Liver (tissue), 8 donors: ENCODE measurements at regions not wholly inside any gene's neighbourhood (a gene's known extent, or its start where the extent isn't known, plus 50 kb on each side); places are given as distances from the start of the nearest gene placed in this dataset.

Experiments
- DNase-seq: peaks from one replicate; pipeline ENCODE4 v3.0.0-alpha.2; 2017; ENCODE audit warnings: low spot score
- H3K27ac ChIP-seq, 2 donors: one replicate each; pipeline ENCODE4 v1.7.0; 2013; ENCODE audit warnings: inconsistent platforms in 2 of 2, low read length in 2 of 2, control low read depth in 1 of 2, low read depth in 1 of 2, mild to moderate bottlenecking in 1 of 2
- H3K27me3 ChIP-seq, 4 donors: one replicate each; pipeline versions ENCODE4 v1.6.1 to v1.7.0; 2013; ENCODE audit warnings: low read length in 3 of 4, inconsistent platforms in 1 of 4, mild to moderate bottlenecking in 1 of 4, moderate library complexity in 1 of 4; ENCODE audit not compliant: control insufficient read depth in 4 of 4, insufficient read depth in 4 of 4
- H3K36me3 ChIP-seq, 4 donors: one replicate each; pipeline versions ENCODE4 v1.6.1 to v1.7.0; 2013; ENCODE audit warnings: low read length in 3 of 4, mild to moderate bottlenecking in 3 of 4, low read depth in 1 of 4, moderate library complexity in 1 of 4; ENCODE audit not compliant: control insufficient read depth in 4 of 4, insufficient read depth in 3 of 4
- H3K4me1 ChIP-seq, 4 donors: one replicate each; pipeline versions ENCODE4 v1.6.1 to v1.7.0; 2013; ENCODE audit warnings: low read length in 3 of 4, mild to moderate bottlenecking in 3 of 4, moderate library complexity in 1 of 4; ENCODE audit not compliant: control insufficient read depth in 4 of 4, insufficient read depth in 4 of 4
- H3K4me3 ChIP-seq, 3 donors: one replicate each; pipeline versions ENCODE4 v1.6.1 to v1.7.0; 2013; ENCODE audit warnings: low read length in 3 of 3, control low read depth in 1 of 3, low read depth in 1 of 3, mild to moderate bottlenecking in 1 of 3
- H3K9ac ChIP-seq, 2 donors: one replicate each; pipeline ENCODE4 v1.7.0; 2013; ENCODE audit warnings: low read length in 2 of 2, mild to moderate bottlenecking in 2 of 2, moderate library complexity in 2 of 2, control low read depth in 1 of 2, low read depth in 1 of 2
- H3K9me3 ChIP-seq, 4 donors: one replicate each; pipeline versions ENCODE4 v1.6.1 to v1.7.0; 2013; ENCODE audit warnings: low read length in 3 of 4; ENCODE audit not compliant: control insufficient read depth in 4 of 4
- EGR1 ChIP-seq, 2 donors: IDR thresholded peaks; 2 replicates each; pipeline ENCODE4 v1.6.1; 2016 to 2018; ENCODE audit warnings: antibody characterized with exemption in 2 of 2, low read depth in 2 of 2
- FOXA1 ChIP-seq: IDR thresholded peaks from 2 replicates; pipeline ENCODE4 v1.6.1; 2016; ENCODE audit warnings: antibody characterized with exemption
- FOXA2 ChIP-seq: IDR thresholded peaks from 2 replicates; pipeline ENCODE4 v1.6.1; 2016; ENCODE audit warnings: antibody characterized with exemption
- GABPA ChIP-seq, 2 donors: IDR thresholded peaks in 1 of 2; conservative IDR thresholded peaks in 1 of 2; 2 replicates each; pipeline ENCODE4 v1.6.1; 2016; ENCODE audit warnings: antibody characterized with exemption in 2 of 2, mild to moderate bottlenecking in 1 of 2, moderate library complexity in 1 of 2
- HNF4A ChIP-seq, 2 donors: conservative IDR thresholded peaks; 2 replicates each; pipeline ENCODE4 v1.6.1; 2016; ENCODE audit warnings: antibody characterized with exemption in 2 of 2, mild to moderate bottlenecking in 2 of 2
- HNF4G ChIP-seq: IDR thresholded peaks from 2 replicates; pipeline ENCODE4 v1.6.1; 2016; ENCODE audit warnings: antibody characterized with exemption
- JUND ChIP-seq, 2 donors: IDR thresholded peaks; 2 replicates each; pipeline ENCODE4 v1.6.1; 2016; ENCODE audit warnings: antibody characterized with exemption in 2 of 2
- NR2F2 ChIP-seq: IDR thresholded peaks from 2 replicates; pipeline ENCODE4 v1.6.1; 2016; ENCODE audit warnings: antibody characterized with exemption
- RAD21 ChIP-seq, 2 donors: IDR thresholded peaks; 2 replicates each; pipeline ENCODE4 v1.6.1; 2016; ENCODE audit warnings: antibody characterized with exemption in 2 of 2, mild to moderate bottlenecking in 2 of 2
- RXRA ChIP-seq, 2 donors: IDR thresholded peaks; 2 replicates each; pipeline ENCODE4 v1.6.1; 2017 to 2018; ENCODE audit warnings: antibody characterized with exemption in 2 of 2, mild to moderate bottlenecking in 1 of 2
- SP1 ChIP-seq: IDR thresholded peaks from 2 replicates; pipeline ENCODE4 v1.6.1; 2018; ENCODE audit warnings: antibody characterized with exemption, mild to moderate bottlenecking
- TAF1 ChIP-seq: conservative IDR thresholded peaks from 2 replicates; pipeline ENCODE4 v1.6.1; 2016; ENCODE audit warnings: antibody characterized with exemption, mild to moderate bottlenecking
- YY1 ChIP-seq: IDR thresholded peaks from 2 replicates; pipeline ENCODE4 v1.6.1; 2016; ENCODE audit warnings: antibody characterized with exemption, mild to moderate bottlenecking
- WGBS: extraction: QIAGEN DNeasy Blood & Tissue Kit; methylation state at CpG from one replicate; pipeline ENCODE4 v1.1.7; 2013; 5-methylcytosine and 5-hydroxymethylcytosine counted together
- TF ChIP-seq, protein P1 (sequence below): IDR thresholded peaks from 2 replicates; pipeline ENCODE4 v1.6.1; 2016; ENCODE audit warnings: antibody characterized with exemption
- TF ChIP-seq, protein P2 (sequence below): fragments of 150-350 bp; IDR thresholded peaks from 2 replicates; pipeline ENCODE4 v1.5.1; 2017; ENCODE audit warnings: improper control_type of control experiment, low read depth, low read length; ENCODE audit not compliant: missing input control
- TF ChIP-seq, protein P3 (sequence below): IDR thresholded peaks from 2 replicates; pipeline ENCODE4 v1.6.1; 2016; ENCODE audit warnings: antibody characterized with exemption
- TF ChIP-seq, protein P4 (sequence below): IDR thresholded peaks from 2 replicates; pipeline ENCODE4 v1.6.1; 2016; ENCODE audit warnings: antibody characterized with exemption
- TF ChIP-seq, protein P5 (sequence below): IDR thresholded peaks from 2 replicates; pipeline ENCODE4 v1.6.1; 2016; ENCODE audit warnings: antibody characterized with exemption, mild to moderate bottlenecking
- donor health status: healthy.
- donor health status: healthy.
- donor health status: healthy.
- donor health status: healthy.
- donor health status: healthy.

DNA sequence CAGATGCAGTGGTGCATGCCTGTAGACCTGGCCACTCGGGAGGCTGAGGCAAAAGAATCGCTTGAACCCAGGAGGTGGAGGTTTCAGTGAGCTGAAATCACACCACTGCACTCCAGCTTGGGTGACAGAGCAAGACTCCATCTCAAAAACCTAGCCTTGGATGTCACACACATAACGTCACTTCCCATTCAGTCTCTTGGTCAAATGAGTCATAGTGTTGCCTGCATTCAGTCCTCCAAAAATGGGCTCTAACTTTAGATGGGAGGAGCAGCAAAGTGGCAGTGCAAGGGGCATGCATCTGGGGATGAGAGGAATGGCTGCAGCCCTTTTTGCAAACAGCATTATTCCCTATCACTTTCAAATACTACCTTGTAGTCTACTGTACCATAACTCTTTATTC lies 62.9 kb upstream of the AGBL1 start:
- no peaks in the 10 kb centered on the region for H3K27me3 ChIP-seq
- DNase-seq: no peak
- WGBS: 87% methylated on average over 3 of the region's 3 CpGs
- H3K4me3 ChIP-seq: no peak overlapping the region
- no peaks in the 10 kb centered on the region for H3K9me3 ChIP-seq
- peaks cover 0 to 11% (median 4%) of the 10 kb centered on the region in 4 donors for H3K4me1 ChIP-seq
- TF ChIP-seq RXRA (IDR thresholded peaks at IDR 0.05): no peak
- no peak for TF ChIP-seq NR2F2
- TF ChIP-seq HNF4A (conservative IDR thresholded peaks at IDR 0.05): no peak
- TF ChIP-seq EGR1 (IDR thresholded peaks at IDR 0.05; ENCODE audit: low read depth in 2 of 2): no peak
- TF ChIP-seq TAF1: no peak
- no peak for TF ChIP-seq FOXA2
- TF ChIP-seq FOXA1: no peak
- no peak for TF ChIP-seq JUND (IDR thresholded peaks at IDR 0.05)
- TF ChIP-seq SP1: no peak
- no peak for TF ChIP-seq YY1
- TF ChIP-seq, protein P1, sequence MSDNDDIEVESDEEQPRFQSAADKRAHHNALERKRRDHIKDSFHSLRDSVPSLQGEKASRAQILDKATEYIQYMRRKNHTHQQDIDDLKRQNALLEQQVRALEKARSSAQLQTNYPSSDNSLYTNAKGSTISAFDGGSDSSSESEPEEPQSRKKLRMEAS: no peak
- no peak for TF ChIP-seq RAD21 (IDR thresholded peaks at IDR 0.05)
- TF ChIP-seq, protein P2, sequence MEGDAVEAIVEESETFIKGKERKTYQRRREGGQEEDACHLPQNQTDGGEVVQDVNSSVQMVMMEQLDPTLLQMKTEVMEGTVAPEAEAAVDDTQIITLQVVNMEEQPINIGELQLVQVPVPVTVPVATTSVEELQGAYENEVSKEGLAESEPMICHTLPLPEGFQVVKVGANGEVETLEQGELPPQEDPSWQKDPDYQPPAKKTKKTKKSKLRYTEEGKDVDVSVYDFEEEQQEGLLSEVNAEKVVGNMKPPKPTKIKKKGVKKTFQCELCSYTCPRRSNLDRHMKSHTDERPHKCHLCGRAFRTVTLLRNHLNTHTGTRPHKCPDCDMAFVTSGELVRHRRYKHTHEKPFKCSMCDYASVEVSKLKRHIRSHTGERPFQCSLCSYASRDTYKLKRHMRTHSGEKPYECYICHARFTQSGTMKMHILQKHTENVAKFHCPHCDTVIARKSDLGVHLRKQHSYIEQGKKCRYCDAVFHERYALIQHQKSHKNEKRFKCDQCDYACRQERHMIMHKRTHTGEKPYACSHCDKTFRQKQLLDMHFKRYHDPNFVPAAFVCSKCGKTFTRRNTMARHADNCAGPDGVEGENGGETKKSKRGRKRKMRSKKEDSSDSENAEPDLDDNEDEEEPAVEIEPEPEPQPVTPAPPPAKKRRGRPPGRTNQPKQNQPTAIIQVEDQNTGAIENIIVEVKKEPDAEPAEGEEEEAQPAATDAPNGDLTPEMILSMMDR: no peak
- TF ChIP-seq, protein P3, sequence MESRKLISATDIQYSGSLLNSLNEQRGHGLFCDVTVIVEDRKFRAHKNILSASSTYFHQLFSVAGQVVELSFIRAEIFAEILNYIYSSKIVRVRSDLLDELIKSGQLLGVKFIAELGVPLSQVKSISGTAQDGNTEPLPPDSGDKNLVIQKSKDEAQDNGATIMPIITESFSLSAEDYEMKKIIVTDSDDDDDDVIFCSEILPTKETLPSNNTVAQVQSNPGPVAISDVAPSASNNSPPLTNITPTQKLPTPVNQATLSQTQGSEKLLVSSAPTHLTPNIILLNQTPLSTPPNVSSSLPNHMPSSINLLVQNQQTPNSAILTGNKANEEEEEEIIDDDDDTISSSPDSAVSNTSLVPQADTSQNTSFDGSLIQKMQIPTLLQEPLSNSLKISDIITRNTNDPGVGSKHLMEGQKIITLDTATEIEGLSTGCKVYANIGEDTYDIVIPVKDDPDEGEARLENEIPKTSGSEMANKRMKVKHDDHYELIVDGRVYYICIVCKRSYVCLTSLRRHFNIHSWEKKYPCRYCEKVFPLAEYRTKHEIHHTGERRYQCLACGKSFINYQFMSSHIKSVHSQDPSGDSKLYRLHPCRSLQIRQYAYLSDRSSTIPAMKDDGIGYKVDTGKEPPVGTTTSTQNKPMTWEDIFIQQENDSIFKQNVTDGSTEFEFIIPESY: no peak
- TF ChIP-seq, protein P4, sequence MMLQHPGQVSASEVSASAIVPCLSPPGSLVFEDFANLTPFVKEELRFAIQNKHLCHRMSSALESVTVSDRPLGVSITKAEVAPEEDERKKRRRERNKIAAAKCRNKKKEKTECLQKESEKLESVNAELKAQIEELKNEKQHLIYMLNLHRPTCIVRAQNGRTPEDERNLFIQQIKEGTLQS: no peak
- TF ChIP-seq, protein P5, sequence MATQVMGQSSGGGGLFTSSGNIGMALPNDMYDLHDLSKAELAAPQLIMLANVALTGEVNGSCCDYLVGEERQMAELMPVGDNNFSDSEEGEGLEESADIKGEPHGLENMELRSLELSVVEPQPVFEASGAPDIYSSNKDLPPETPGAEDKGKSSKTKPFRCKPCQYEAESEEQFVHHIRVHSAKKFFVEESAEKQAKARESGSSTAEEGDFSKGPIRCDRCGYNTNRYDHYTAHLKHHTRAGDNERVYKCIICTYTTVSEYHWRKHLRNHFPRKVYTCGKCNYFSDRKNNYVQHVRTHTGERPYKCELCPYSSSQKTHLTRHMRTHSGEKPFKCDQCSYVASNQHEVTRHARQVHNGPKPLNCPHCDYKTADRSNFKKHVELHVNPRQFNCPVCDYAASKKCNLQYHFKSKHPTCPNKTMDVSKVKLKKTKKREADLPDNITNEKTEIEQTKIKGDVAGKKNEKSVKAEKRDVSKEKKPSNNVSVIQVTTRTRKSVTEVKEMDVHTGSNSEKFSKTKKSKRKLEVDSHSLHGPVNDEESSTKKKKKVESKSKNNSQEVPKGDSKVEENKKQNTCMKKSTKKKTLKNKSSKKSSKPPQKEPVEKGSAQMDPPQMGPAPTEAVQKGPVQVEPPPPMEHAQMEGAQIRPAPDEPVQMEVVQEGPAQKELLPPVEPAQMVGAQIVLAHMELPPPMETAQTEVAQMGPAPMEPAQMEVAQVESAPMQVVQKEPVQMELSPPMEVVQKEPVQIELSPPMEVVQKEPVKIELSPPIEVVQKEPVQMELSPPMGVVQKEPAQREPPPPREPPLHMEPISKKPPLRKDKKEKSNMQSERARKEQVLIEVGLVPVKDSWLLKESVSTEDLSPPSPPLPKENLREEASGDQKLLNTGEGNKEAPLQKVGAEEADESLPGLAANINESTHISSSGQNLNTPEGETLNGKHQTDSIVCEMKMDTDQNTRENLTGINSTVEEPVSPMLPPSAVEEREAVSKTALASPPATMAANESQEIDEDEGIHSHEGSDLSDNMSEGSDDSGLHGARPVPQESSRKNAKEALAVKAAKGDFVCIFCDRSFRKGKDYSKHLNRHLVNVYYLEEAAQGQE: no peak
- TF ChIP-seq GABPA (IDR thresholded peaks at IDR 0.05 in 1 of 2, conservative IDR thresholded peaks at IDR 0.05 in 1 of 2): no peak
- TF ChIP-seq HNF4G: no peak
- no peak overlapping the region for H3K27ac ChIP-seq
- H3K36me3 ChIP-seq: no peaks in the 10 kb centered on the region
- H3K9ac ChIP-seq: no peak overlapping the region
